HUES6 (cell line): ENCODE measurements at regions not wholly inside any gene's neighbourhood (a gene's known extent, or its start where the extent isn't known, plus 50 kb on each side); places are given as distances from the start of the nearest gene placed in this dataset.

ENCODE experiments used
- H3K27ac ChIP-seq: 2 replicates; pipeline ENCODE4 v1.7.0; 2013; ENCODE audit warnings: low read depth, mild to moderate bottlenecking, low read length, inconsistent platforms
- H3K27me3 ChIP-seq: 2 replicates; pipeline ENCODE4 v1.6.1; 2013; ENCODE audit warnings: low read length; ENCODE audit not compliant: control insufficient read depth, insufficient read depth
- H3K36me3 ChIP-seq: 2 replicates; pipeline ENCODE4 v1.6.1; 2013; ENCODE audit warnings: low read length; ENCODE audit not compliant: control insufficient read depth, insufficient read depth
- H3K4me1 ChIP-seq: 2 replicates; pipeline ENCODE4 v1.6.1; 2013; ENCODE audit warnings: low read length; ENCODE audit not compliant: control insufficient read depth, insufficient read depth
- H3K4me3 ChIP-seq: 2 replicates; pipeline ENCODE4 v1.5.1; 2013; ENCODE audit warnings: low read depth, low read length
- H3K9ac ChIP-seq: one replicate; pipeline ENCODE4 v1.6.1; 2013; ENCODE audit warnings: mild to moderate bottlenecking, low read length
- H3K9me3 ChIP-seq: 2 replicates; pipeline ENCODE4 v1.6.1; 2013; ENCODE audit warnings: low read depth, low read length; ENCODE audit not compliant: control insufficient read depth, insufficient read depth

GRCh38 chr9:29685531-29685930, 2112.2 kb upstream of the C9orf72 start:
- Histone ChIP-seq H3K36me3 (no peaks in the 10 kb centered on the region), H3K4me3 (no peak overlapping the region), H3K9ac (no peak overlapping the region), H3K27ac (no peak overlapping the region), H3K27me3 (no peaks in the 10 kb centered on the region), H3K4me1 (no peaks in the 10 kb centered on the region), H3K9me3 (no peaks in the 10 kb centered on the region)

- H3K9ac ChIP-seq = no peak overlapping the region
- H3K27ac ChIP-seq = no peak overlapping the region
- no peaks in the 10 kb centered on the region for H3K4me1 ChIP-seq
- no peaks in the 10 kb centered on the region for H3K36me3 ChIP-seq
- H3K9me3 ChIP-seq = no peaks in the 10 kb centered on the region
- no peak overlapping the region for H3K4me3 ChIP-seq
- no peaks in the 10 kb centered on the region for H3K27me3 ChIP-seq
Observed at GRCh38 chr9:29691145-29691544, 2117.9 kb upstream of the C9orf72 start.

- no peak overlapping the region for H3K4me3 ChIP-seq
Observed at GRCh38 chr9:29691758-29692407, 2118.6 kb upstream of the C9orf72 start.

GRCh38 chr9:29697011-29697410, 2123.7 kb upstream of the C9orf72 start:
- Histone ChIP-seq H3K27ac (no peak overlapping the region), H3K27me3 (no peaks in the 10 kb centered on the region), H3K9me3 (no peaks in the 10 kb centered on the region), H3K36me3 (no peaks in the 10 kb centered on the region), H3K9ac (no peak overlapping the region), H3K4me1 (no peaks in the 10 kb centered on the region), H3K4me3 (no peak overlapping the region)

More at GRCh38 chr9:29691758-29692407, 2118.6 kb upstream of the C9orf72 start:
- H3K9me3 ChIP-seq = no peaks in the 10 kb centered on the region
- H3K4me1 ChIP-seq = no peaks in the 10 kb centered on the region
- H3K27ac ChIP-seq = no peak overlapping the region
- no peaks in the 10 kb centered on the region for H3K27me3 ChIP-seq
- H3K9ac ChIP-seq = no peak overlapping the region
- no peaks in the 10 kb centered on the region for H3K36me3 ChIP-seq

GRCh38 chr9:29701559-29701958, 2128.3 kb upstream of the C9orf72 start:
- H3K4me1 ChIP-seq = no peaks in the 10 kb centered on the region
- H3K27ac ChIP-seq = no peak overlapping the region
- no peaks in the 10 kb centered on the region for H3K27me3 ChIP-seq
- no peaks in the 10 kb centered on the region for H3K36me3 ChIP-seq
- H3K4me3 ChIP-seq = no peak overlapping the region
- H3K9me3 ChIP-seq = no peaks in the 10 kb centered on the region
- H3K9ac ChIP-seq = no peak overlapping the region

GRCh38 chr9:29701971-29702370, 2128.7 kb upstream of the C9orf72 start:
- Histone ChIP-seq H3K9me3 (no peaks in the 10 kb centered on the region), H3K27me3 (no peaks in the 10 kb centered on the region), H3K36me3 (no peaks in the 10 kb centered on the region), H3K4me3 (no peak overlapping the region), H3K27ac (no peak overlapping the region), H3K4me1 (no peaks in the 10 kb centered on the region), H3K9ac (no peak overlapping the region)

GRCh38 chr9:29714860-29715259, 2141.6 kb upstream of the C9orf72 start:
- H3K27ac ChIP-seq = no peak overlapping the region
- no peaks in the 10 kb centered on the region for H3K9me3 ChIP-seq
- H3K4me1 ChIP-seq = peaks cover 5% of the 10 kb centered on the region; the same call in 1 of the 2 replicates
- no peak overlapping the region for H3K4me3 ChIP-seq
- H3K36me3 ChIP-seq = no peaks in the 10 kb centered on the region
- no peaks in the 10 kb centered on the region for H3K27me3 ChIP-seq
- no peak overlapping the region for H3K9ac ChIP-seq

- H3K36me3 ChIP-seq = no peaks in the 10 kb centered on the region
- peaks cover 5% of the 10 kb centered on the region; the same call in 1 of the 2 replicates for H3K4me1 ChIP-seq
- H3K27me3 ChIP-seq = no peaks in the 10 kb centered on the region
- no peaks in the 10 kb centered on the region for H3K9me3 ChIP-seq
- H3K9ac ChIP-seq = no peak overlapping the region
- H3K27ac ChIP-seq = no peak overlapping the region
- H3K4me3 ChIP-seq = no peak overlapping the region
Observed at GRCh38 chr9:29717631-29718030, 2144.3 kb upstream of the C9orf72 start.

- no peaks in the 10 kb centered on the region for H3K9me3 ChIP-seq
- H3K4me3 ChIP-seq = no peak overlapping the region
- no peak overlapping the region for H3K9ac ChIP-seq
- no peaks in the 10 kb centered on the region for H3K36me3 ChIP-seq
- H3K27me3 ChIP-seq = no peaks in the 10 kb centered on the region
- no peak overlapping the region for H3K27ac ChIP-seq
- no peaks in the 10 kb centered on the region for H3K4me1 ChIP-seq
Observed at GRCh38 chr9:29730163-29730562, 2156.9 kb upstream of the C9orf72 start.

- H3K27ac ChIP-seq = no peak overlapping the region
Observed at GRCh38 chr9:29740518-29740917, 2167.2 kb upstream of the C9orf72 start.

GRCh38 chr9:29741169-29741568, 2167.9 kb upstream of the C9orf72 start:
- Histone ChIP-seq H3K4me3 (no peak overlapping the region), H3K9ac (no peak overlapping the region), H3K4me1 (no peaks in the 10 kb centered on the region), H3K9me3 (no peaks in the 10 kb centered on the region), H3K27ac (no peak overlapping the region), H3K27me3 (no peaks in the 10 kb centered on the region), H3K36me3 (no peaks in the 10 kb centered on the region)

More at GRCh38 chr9:29740518-29740917, 2167.2 kb upstream of the C9orf72 start:
- H3K9me3 ChIP-seq = no peaks in the 10 kb centered on the region
- H3K4me1 ChIP-seq = no peaks in the 10 kb centered on the region
- no peaks in the 10 kb centered on the region for H3K36me3 ChIP-seq
- no peak overlapping the region for H3K4me3 ChIP-seq
- H3K27me3 ChIP-seq = no peaks in the 10 kb centered on the region
- H3K9ac ChIP-seq = no peak overlapping the region
